ENCODE measurements at regions not wholly inside any gene's neighbourhood (a gene's known extent, or its start where the extent isn't known, plus 50 kb on each side); places are given as distances from the start of the nearest gene placed in this dataset.

DNA sequence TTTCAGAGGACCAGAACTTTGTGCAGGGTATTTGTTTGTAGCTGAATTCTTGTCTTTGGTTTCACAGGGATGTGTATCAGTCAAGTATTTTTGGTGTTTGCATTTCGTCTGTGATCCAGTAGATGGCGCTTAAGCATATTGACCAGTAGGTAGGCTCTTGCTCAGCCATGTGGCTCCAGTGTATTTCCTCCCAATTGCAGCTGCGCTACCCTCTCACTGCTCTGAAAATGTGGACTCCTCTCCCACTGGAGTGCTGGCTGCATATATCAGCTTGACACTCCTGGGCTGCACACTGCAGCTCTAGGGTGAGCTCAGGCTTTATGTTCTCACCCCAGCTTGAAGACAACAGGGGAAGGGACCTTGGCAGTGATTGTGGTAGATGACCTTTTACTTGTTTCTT, 1264.3 kb upstream of the ALCAM start:
- Histone ChIP-seq H3K27me3 (no peaks in the 10 kb centered on the region), H3K9me3 (no peaks in the 10 kb centered on the region), H3K4me1 (no peaks in the 10 kb centered on the region), H3K27ac (no peak overlapping the region), H3K4me3 (no peak overlapping the region), H3K36me3 (no peaks in the 10 kb centered on the region)
- DNase-seq: no peak
- intact Hi-C loops (cut with DNase I; ENCODE audit: low total_unique reads): no loop called here
- TF ChIP-seq, protein P1, sequence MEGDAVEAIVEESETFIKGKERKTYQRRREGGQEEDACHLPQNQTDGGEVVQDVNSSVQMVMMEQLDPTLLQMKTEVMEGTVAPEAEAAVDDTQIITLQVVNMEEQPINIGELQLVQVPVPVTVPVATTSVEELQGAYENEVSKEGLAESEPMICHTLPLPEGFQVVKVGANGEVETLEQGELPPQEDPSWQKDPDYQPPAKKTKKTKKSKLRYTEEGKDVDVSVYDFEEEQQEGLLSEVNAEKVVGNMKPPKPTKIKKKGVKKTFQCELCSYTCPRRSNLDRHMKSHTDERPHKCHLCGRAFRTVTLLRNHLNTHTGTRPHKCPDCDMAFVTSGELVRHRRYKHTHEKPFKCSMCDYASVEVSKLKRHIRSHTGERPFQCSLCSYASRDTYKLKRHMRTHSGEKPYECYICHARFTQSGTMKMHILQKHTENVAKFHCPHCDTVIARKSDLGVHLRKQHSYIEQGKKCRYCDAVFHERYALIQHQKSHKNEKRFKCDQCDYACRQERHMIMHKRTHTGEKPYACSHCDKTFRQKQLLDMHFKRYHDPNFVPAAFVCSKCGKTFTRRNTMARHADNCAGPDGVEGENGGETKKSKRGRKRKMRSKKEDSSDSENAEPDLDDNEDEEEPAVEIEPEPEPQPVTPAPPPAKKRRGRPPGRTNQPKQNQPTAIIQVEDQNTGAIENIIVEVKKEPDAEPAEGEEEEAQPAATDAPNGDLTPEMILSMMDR (IDR thresholded peaks at IDR 0.05): no peak
- TF ChIP-seq POLR2A (IDR thresholded peaks at IDR 0.05): no peak

DNA sequence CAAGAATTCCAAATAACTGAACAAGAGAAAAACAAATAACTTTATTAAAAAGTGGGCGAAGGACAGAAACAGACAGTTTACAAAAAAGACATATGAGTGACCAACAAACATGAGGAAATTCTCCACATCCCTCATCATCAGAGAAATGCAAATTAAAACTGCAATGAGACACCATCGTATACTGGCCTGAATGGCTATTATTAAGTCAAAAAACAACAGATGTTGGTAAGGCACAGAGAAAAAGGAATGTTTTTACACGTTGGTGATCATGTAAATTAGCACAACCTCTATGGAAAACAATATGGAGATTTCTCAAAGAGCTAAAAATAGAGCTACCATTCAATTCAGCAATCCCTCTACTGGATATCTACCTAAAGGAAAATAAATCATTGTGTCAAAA, 1260.4 kb upstream of the ALCAM start:
- TF ChIP-seq, protein P1 (IDR thresholded peaks at IDR 0.05): no peak
- TF ChIP-seq POLR2A (IDR thresholded peaks at IDR 0.05): no peak
- Histone ChIP-seq H3K27me3 (no peaks in the 10 kb centered on the region), H3K4me1 (no peaks in the 10 kb centered on the region), H3K9me3 (no peaks in the 10 kb centered on the region), H3K4me3 (no peak overlapping the region), H3K27ac (no peak overlapping the region), H3K36me3 (no peaks in the 10 kb centered on the region)
- intact Hi-C loops (cut with DNase I; ENCODE audit: low total_unique reads): no loop called here
- DNase-seq: no peak

DNA sequence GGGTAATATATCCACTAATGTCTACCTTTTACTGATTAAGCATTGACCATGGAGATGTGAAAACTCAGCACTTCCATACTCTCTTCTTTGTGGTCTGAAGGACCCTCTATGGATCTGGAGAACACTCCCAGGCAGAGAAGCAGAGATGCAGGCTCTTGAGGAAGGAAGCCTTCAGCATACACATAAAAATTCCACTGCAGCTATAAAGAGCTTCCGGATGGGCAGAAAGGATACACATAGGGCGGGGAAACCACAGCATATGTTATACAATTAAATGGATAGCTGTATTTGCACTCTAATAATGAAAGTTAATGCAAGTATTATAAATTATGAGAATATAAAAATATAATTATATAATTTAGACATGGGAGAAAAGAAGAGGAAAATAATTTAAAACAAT, 1258.2 kb upstream of the ALCAM start:
- no peak for TF ChIP-seq POLR2A (IDR thresholded peaks at IDR 0.05)
- TF ChIP-seq, protein P1 (IDR thresholded peaks at IDR 0.05): no peak
- Histone ChIP-seq H3K4me3 (no peak overlapping the region), H3K4me1 (no peaks in the 10 kb centered on the region), H3K27me3 (no peaks in the 10 kb centered on the region), H3K27ac (no peak overlapping the region), H3K9me3 (no peaks in the 10 kb centered on the region), H3K36me3 (no peaks in the 10 kb centered on the region)
- no peak for DNase-seq
- intact Hi-C loops (cut with DNase I; ENCODE audit: low total_unique reads): no loop called here

DNA sequence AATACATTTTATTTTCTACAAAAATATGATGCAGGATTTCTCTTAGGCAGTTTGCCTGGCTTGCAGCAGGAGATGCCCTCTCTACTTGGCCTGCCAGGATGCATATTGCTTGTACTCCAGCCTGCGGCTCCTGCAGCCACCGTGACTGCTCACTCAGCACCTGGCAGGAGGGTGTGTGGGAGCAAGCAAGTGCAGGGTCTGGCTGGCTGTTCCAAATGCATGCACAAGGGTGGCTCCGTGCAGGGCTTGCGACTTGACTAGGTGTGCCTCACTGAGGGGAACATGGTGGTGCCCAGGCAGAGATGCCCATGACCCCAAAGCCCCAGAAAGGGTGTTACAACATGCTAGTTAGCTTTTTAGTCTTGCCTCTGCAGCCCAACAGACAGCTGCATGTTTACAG, 1240.2 kb upstream of the ALCAM start:
- DNase-seq: no peak
- H3K27me3 ChIP-seq: no peaks in the 10 kb centered on the region
- intact Hi-C loops (cut with DNase I; ENCODE audit: low total_unique reads): no loop called here
- TF ChIP-seq, protein P1 (IDR thresholded peaks at IDR 0.05): no peak
- no peak for TF ChIP-seq POLR2A (IDR thresholded peaks at IDR 0.05)
- no peak overlapping the region for H3K27ac ChIP-seq
- H3K4me1 ChIP-seq: no peaks in the 10 kb centered on the region
- no peaks in the 10 kb centered on the region for H3K36me3 ChIP-seq
- no peaks in the 10 kb centered on the region for H3K9me3 ChIP-seq
- H3K4me3 ChIP-seq: no peak overlapping the region

DNA sequence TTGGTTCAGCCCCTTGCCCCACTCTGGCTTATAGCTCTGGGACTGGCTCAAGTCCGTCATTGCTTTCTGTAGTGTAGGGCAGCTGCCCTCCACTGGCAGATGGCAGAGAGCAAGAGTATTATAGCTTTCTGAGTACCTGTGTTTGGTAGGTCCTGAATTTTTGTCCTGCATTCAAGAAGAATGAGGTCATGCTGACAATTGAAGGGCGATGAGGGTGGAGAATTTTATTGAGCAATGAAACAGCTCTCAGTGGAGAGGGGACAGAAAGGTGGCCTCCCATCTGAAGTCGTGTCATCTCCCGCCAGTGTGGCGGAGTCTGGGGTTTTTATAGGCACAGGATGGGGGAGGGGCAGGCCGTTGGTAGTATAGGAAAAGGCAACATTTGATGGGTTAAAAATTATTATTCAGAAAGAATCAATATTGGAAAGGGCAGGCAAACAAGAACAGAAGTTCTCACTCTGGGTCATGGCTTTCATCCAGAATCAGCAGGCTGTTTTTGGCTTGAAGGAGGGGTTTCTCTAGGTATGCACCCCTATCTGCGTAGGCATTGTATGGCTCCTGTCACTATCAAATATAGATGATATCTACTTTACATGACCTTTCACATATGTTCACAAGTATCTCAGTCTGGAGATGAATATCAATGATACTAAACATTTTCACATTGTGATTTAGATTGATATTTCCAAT, 1239.7 kb upstream of the ALCAM start:
- Histone ChIP-seq H3K36me3 (no peaks in the 10 kb centered on the region), H3K27me3 (no peaks in the 10 kb centered on the region), H3K4me3 (no peak overlapping the region), H3K9me3 (no peaks in the 10 kb centered on the region), H3K4me1 (no peaks in the 10 kb centered on the region), H3K27ac (no peak overlapping the region)
- TF ChIP-seq, protein P1 (IDR thresholded peaks at IDR 0.05): no peak
- no peak for TF ChIP-seq POLR2A (IDR thresholded peaks at IDR 0.05)
- no peak for DNase-seq
- intact Hi-C loops (cut with DNase I; ENCODE audit: low total_unique reads): no loop called here
